ENCODE measurements at regions not wholly inside any gene's neighbourhood (a gene's known extent, or its start where the extent isn't known, plus 50 kb on each side); places are given as distances from the start of the nearest gene placed in this dataset.

DNA sequence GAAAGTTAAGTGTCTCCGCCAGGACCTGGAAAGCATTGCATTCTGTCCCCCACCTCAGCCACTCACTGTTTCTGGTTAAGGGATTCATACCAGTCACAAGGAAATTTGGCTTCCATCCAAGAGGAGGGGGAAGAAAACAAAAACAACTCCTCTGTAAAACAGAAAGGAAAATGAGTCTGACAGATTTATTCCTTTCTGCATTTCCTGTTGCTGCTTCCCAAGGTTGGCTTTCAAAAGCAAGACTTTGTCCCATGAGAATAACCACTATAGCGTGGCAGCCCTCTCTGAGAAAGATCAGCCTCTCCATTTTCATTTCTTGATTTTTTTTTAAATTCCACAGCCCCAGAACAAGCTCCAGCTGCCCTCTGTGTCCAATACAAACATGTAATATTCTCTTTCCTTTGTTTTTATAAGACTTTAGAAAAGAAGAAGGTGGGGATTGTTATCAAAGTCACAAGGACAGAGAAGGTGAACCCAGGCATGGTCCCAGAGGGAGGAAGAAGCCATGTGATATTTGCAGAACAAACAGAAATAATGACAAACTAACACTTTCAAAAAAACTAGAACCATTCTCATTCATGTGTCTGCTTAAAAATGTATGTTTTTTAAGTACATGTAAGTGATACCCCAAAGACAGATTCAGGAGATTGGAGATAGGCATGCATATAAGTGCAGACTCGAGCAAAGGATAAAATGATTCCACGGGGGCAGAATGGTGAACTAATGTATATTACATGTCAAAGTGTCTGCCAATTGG lies 90.7 kb upstream of the DCLK2 start:
- no peak for TF ChIP-seq CTCF (IDR thresholded peaks at IDR 0.05; ENCODE audit: insufficient read depth in 1 of 2, low read depth in 1 of 2, low read length in 1 of 2, severe bottlenecking in 1 of 2, unreplicated experiment in 1 of 2)
- Histone ChIP-seq H3K4me3 (ENCODE audit: low read depth, low read length) (no peak overlapping the region), H3K4me1 (no peaks in the 10 kb centered on the region), H3K9me3 (no peaks in the 10 kb centered on the region), H3K36me3 (ENCODE audit: control insufficient read depth, insufficient read depth, low read length) (no peaks in the 10 kb centered on the region), H3K27me3 (replicated peaks; ENCODE audit: control insufficient read depth, insufficient read depth, low read length) (no peaks in the 10 kb centered on the region)
- H3K4me3 Mint-ChIP-seq (ENCODE audit: unreplicated experiment), result no peak overlapping the region
- no peaks in the 10 kb centered on the region for H3K4me1 Mint-ChIP-seq (ENCODE audit: low read depth, unreplicated experiment)
- H3K36me3 Mint-ChIP-seq (ENCODE audit: insufficient read depth, unreplicated experiment), result no peaks in the 10 kb centered on the region
- ChIA-PET CTCF (no interaction called here), POLR2A (no interaction called here)
- DNase-seq, result no peak
- H3K27me3 Mint-ChIP-seq (ENCODE audit: insufficient read depth, unreplicated experiment), result no peaks in the 10 kb centered on the region
- no peak overlapping the region for H3K27ac Mint-ChIP-seq (ENCODE audit: unreplicated experiment)
- no TSS peak for BruUV-seq (replicated peaks)
- intact Hi-C loops (cut with micrococcal nuclease; ENCODE audit: unreplicated experiment), result no loop called here
- no peaks in the 10 kb centered on the region for H3K9me3 Mint-ChIP-seq (ENCODE audit: unreplicated experiment)

- H3K27ac Mint-ChIP-seq (ENCODE audit: unreplicated experiment), result no peak overlapping the region
These were observed 90.2 kb upstream of the DCLK2 start for GRCh38 chr4:149988087-149988410.

GRCh38 chr4:149993030-149993429 lies 85.2 kb upstream of the DCLK2 start:
- H3K27ac Mint-ChIP-seq (ENCODE audit: unreplicated experiment), result no peak overlapping the region
- no peaks in the 10 kb centered on the region for H3K27me3 ChIP-seq (replicated peaks; ENCODE audit: control insufficient read depth, insufficient read depth, low read length)
- no peaks in the 10 kb centered on the region for H3K4me1 Mint-ChIP-seq (ENCODE audit: low read depth, unreplicated experiment)
- no peak for DNase-seq
- no peaks in the 10 kb centered on the region for H3K4me1 ChIP-seq
- intact Hi-C loops (cut with micrococcal nuclease; ENCODE audit: unreplicated experiment), result no loop called here
- no TSS peak for BruUV-seq (replicated peaks)
- no peaks in the 10 kb centered on the region for H3K9me3 ChIP-seq
- H3K4me3 ChIP-seq (ENCODE audit: low read depth, low read length), result no peak overlapping the region
- H3K27me3 Mint-ChIP-seq (ENCODE audit: insufficient read depth, unreplicated experiment), result no peaks in the 10 kb centered on the region
- CTCF ChIA-PET, result no interaction called here
- TF ChIP-seq CTCF (IDR thresholded peaks at IDR 0.05; ENCODE audit: insufficient read depth in 1 of 2, low read depth in 1 of 2, low read length in 1 of 2, severe bottlenecking in 1 of 2, unreplicated experiment in 1 of 2), result no peak
- H3K9me3 Mint-ChIP-seq (ENCODE audit: unreplicated experiment), result no peaks in the 10 kb centered on the region
- POLR2A ChIA-PET, result no interaction called here
- no peaks in the 10 kb centered on the region for H3K36me3 ChIP-seq (ENCODE audit: control insufficient read depth, insufficient read depth, low read length)
- H3K4me3 Mint-ChIP-seq (ENCODE audit: unreplicated experiment), result no peak overlapping the region
- H3K36me3 Mint-ChIP-seq (ENCODE audit: insufficient read depth, unreplicated experiment), result no peaks in the 10 kb centered on the region

More at GRCh38 chr4:149988087-149988410, 90.2 kb upstream of the DCLK2 start:
- DNase-seq, result no peak
- CTCF ChIA-PET, result no interaction called here
- POLR2A ChIA-PET, result no interaction called here
- no peaks in the 10 kb centered on the region for H3K27me3 Mint-ChIP-seq (ENCODE audit: insufficient read depth, unreplicated experiment)
- Histone ChIP-seq H3K9me3 (no peaks in the 10 kb centered on the region), H3K36me3 (ENCODE audit: control insufficient read depth, insufficient read depth, low read length) (no peaks in the 10 kb centered on the region), H3K4me1 (no peaks in the 10 kb centered on the region), H3K4me3 (ENCODE audit: low read depth, low read length) (no peak overlapping the region), H3K27me3 (replicated peaks; ENCODE audit: control insufficient read depth, insufficient read depth, low read length) (no peaks in the 10 kb centered on the region)
- no peak for TF ChIP-seq CTCF (IDR thresholded peaks at IDR 0.05; ENCODE audit: insufficient read depth in 1 of 2, low read depth in 1 of 2, low read length in 1 of 2, severe bottlenecking in 1 of 2, unreplicated experiment in 1 of 2)
- H3K4me1 Mint-ChIP-seq (ENCODE audit: low read depth, unreplicated experiment), result no peaks in the 10 kb centered on the region
- H3K36me3 Mint-ChIP-seq (ENCODE audit: insufficient read depth, unreplicated experiment), result no peaks in the 10 kb centered on the region
- H3K9me3 Mint-ChIP-seq (ENCODE audit: unreplicated experiment), result no peaks in the 10 kb centered on the region
- intact Hi-C loops (cut with micrococcal nuclease; ENCODE audit: unreplicated experiment), result no loop called here
- no TSS peak for BruUV-seq (replicated peaks)
- no peak overlapping the region for H3K4me3 Mint-ChIP-seq (ENCODE audit: unreplicated experiment)

Measured in Caco-2 (cell line).